ENCODE measurements at regions not wholly inside any gene's neighbourhood (a gene's known extent, or its start where the extent isn't known, plus 50 kb on each side); places are given as distances from the start of the nearest gene placed in this dataset.

GRCh38 chr12:92335831-92336230 is 190.2 kb upstream of the BTG1 start:
- no peaks in the 10 kb centered on the region for H3K27me3 Mint-ChIP-seq
- H3K4me1 Mint-ChIP-seq (ENCODE audit: low read depth): peaks cover 35% of the 10 kb centered on the region
- H3K9me3 Mint-ChIP-seq (ENCODE audit: low read depth): no peaks in the 10 kb centered on the region
- H3K4me3 Mint-ChIP-seq: no peak overlapping the region
- no peak overlapping the region for H3K27ac Mint-ChIP-seq
- H3K36me3 Mint-ChIP-seq: no peaks in the 10 kb centered on the region

- Mint-ChIP-seq H3K27me3 (no peaks in the 10 kb centered on the region), H3K27ac (no peak overlapping the region), H3K4me1 (ENCODE audit: low read depth) (peaks cover 31% of the 10 kb centered on the region), H3K36me3 (peaks cover 2% of the 10 kb centered on the region), H3K4me3 (no peak overlapping the region), H3K9me3 (ENCODE audit: low read depth) (no peaks in the 10 kb centered on the region)
Observed at GRCh38 chr12:92334552-92334951, 188.9 kb upstream of the BTG1 start.

- Mint-ChIP-seq H3K36me3 (peaks cover 4% of the 10 kb centered on the region), H3K27ac (no peak overlapping the region), H3K9me3 (ENCODE audit: low read depth) (no peaks in the 10 kb centered on the region), H3K4me3 (no peak overlapping the region), H3K27me3 (no peaks in the 10 kb centered on the region), H3K4me1 (ENCODE audit: low read depth) (peaks cover 32% of the 10 kb centered on the region)
Observed at GRCh38 chr12:92332552-92332951, 186.9 kb upstream of the BTG1 start.

GRCh38 chr12:92331383-92331782 is 185.7 kb upstream of the BTG1 start:
- Mint-ChIP-seq H3K27me3 (no peaks in the 10 kb centered on the region), H3K4me3 (no peak overlapping the region), H3K9me3 (ENCODE audit: low read depth) (no peaks in the 10 kb centered on the region), H3K36me3 (peaks cover 6% of the 10 kb centered on the region), H3K4me1 (ENCODE audit: low read depth) (peaks cover 43% of the 10 kb centered on the region), H3K27ac (no peak overlapping the region)

- H3K4me3 Mint-ChIP-seq: no peak overlapping the region
- no peaks in the 10 kb centered on the region for H3K27me3 Mint-ChIP-seq
- peaks cover 6% of the 10 kb centered on the region for H3K36me3 Mint-ChIP-seq
- H3K4me1 Mint-ChIP-seq (ENCODE audit: low read depth): peaks cover 49% of the 10 kb centered on the region
- no peaks in the 10 kb centered on the region for H3K9me3 Mint-ChIP-seq (ENCODE audit: low read depth)
- H3K27ac Mint-ChIP-seq: no peak overlapping the region
Observed at GRCh38 chr12:92330654-92331053, 185.0 kb upstream of the BTG1 start.

DNA sequence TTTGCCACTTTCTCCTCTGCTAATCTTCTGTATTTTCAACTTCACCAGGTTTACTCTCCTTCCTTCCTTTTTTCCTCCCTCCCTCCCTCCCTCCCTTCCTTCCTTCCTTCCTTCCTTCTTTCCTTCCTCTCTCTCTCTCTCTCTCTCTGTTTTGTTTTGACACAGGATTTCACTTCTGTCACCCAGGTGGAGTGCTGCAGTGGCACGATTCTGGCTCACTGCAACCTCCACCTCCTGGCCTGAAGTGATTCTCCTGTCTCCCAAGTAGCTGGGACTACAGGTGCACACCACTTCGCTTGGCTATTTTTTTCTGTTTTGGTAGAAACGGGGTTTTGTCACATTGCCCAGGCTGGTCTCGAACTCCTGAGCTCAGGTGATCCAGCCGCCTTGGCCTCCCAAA is 181.2 kb upstream of the BTG1 start:
- Mint-ChIP-seq H3K27me3 (no peaks in the 10 kb centered on the region), H3K36me3 (peaks cover 11% of the 10 kb centered on the region), H3K9me3 (ENCODE audit: low read depth) (peaks cover 4% of the 10 kb centered on the region), H3K4me3 (no peak overlapping the region), H3K4me1 (ENCODE audit: low read depth) (peaks cover 45% of the 10 kb centered on the region), H3K27ac (no peak overlapping the region)

GRCh38 chr12:92324849-92325500 is 179.3 kb upstream of the BTG1 start:
- H3K27ac Mint-ChIP-seq: no peak overlapping the region
- H3K4me3 Mint-ChIP-seq: peak overlapping the region; percentile 27
- H3K4me1 Mint-ChIP-seq (ENCODE audit: low read depth): peaks cover 41% of the 10 kb centered on the region
- peaks cover 16% of the 10 kb centered on the region for H3K36me3 Mint-ChIP-seq
- H3K9me3 Mint-ChIP-seq (ENCODE audit: low read depth): peaks cover 16% of the 10 kb centered on the region
- H3K27me3 Mint-ChIP-seq: no peaks in the 10 kb centered on the region

GRCh38 chr12:92312463-92312964 is 166.9 kb upstream of the BTG1 start:
- Mint-ChIP-seq H3K4me3 (no peak overlapping the region), H3K36me3 (peaks cover 4% of the 10 kb centered on the region), H3K27ac (no peak overlapping the region), H3K27me3 (no peaks in the 10 kb centered on the region), H3K4me1 (ENCODE audit: low read depth) (peaks cover 17% of the 10 kb centered on the region), H3K9me3 (ENCODE audit: low read depth) (no peaks in the 10 kb centered on the region)

- peaks cover 20% of the 10 kb centered on the region for H3K4me1 Mint-ChIP-seq (ENCODE audit: low read depth)
- no peaks in the 10 kb centered on the region for H3K27me3 Mint-ChIP-seq
- H3K27ac Mint-ChIP-seq: no peak overlapping the region
- peaks cover 5% of the 10 kb centered on the region for H3K9me3 Mint-ChIP-seq (ENCODE audit: low read depth)
- peaks cover 4% of the 10 kb centered on the region for H3K36me3 Mint-ChIP-seq
- H3K4me3 Mint-ChIP-seq: no peak overlapping the region
Observed at GRCh38 chr12:92304371-92305055, 158.9 kb upstream of the BTG1 start.

GRCh38 chr12:92302041-92302829 is 156.6 kb upstream of the BTG1 start:
- Mint-ChIP-seq H3K27ac (no peak overlapping the region), H3K4me1 (ENCODE audit: low read depth) (peaks cover 16% of the 10 kb centered on the region), H3K36me3 (peaks cover 4% of the 10 kb centered on the region), H3K9me3 (ENCODE audit: low read depth) (peaks cover 5% of the 10 kb centered on the region), H3K27me3 (no peaks in the 10 kb centered on the region), H3K4me3 (no peak overlapping the region)

- H3K4me3 Mint-ChIP-seq: no peak overlapping the region
- no peaks in the 10 kb centered on the region for H3K9me3 Mint-ChIP-seq (ENCODE audit: low read depth)
- H3K27ac Mint-ChIP-seq: no peak overlapping the region
- peaks cover 17% of the 10 kb centered on the region for H3K4me1 Mint-ChIP-seq (ENCODE audit: low read depth)
- H3K36me3 Mint-ChIP-seq: no peaks in the 10 kb centered on the region
- no peaks in the 10 kb centered on the region for H3K27me3 Mint-ChIP-seq
Observed at GRCh38 chr12:92301356-92301755, 155.7 kb upstream of the BTG1 start.

DNA sequence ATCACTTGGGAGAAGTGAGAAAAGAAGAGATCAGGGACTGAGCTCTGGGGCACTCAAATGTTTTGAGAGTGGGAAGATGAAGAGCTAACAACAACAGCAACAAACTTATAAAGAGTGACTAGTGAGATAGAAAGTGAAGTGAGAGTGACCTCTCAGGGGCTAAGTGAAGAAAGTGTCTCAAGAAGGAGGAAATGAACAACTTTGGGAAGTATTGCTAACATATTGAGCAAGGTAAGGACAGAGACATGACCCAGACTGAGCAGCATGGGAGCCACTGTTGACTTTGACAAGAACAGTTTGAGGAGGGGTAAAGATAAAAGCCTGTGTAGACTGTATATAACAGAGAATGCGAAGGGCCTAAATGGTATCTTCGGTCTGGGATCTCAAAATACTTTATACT is 155.1 kb upstream of the BTG1 start:
- Mint-ChIP-seq H3K4me1 (ENCODE audit: low read depth) (peaks cover 22% of the 10 kb centered on the region), H3K36me3 (no peaks in the 10 kb centered on the region), H3K27ac (no peak overlapping the region), H3K4me3 (no peak overlapping the region), H3K9me3 (ENCODE audit: low read depth) (no peaks in the 10 kb centered on the region), H3K27me3 (no peaks in the 10 kb centered on the region)

GRCh38 chr12:92299744-92300143 is 154.1 kb upstream of the BTG1 start:
- H3K27me3 Mint-ChIP-seq: no peaks in the 10 kb centered on the region
- no peak overlapping the region for H3K4me3 Mint-ChIP-seq
- no peak overlapping the region for H3K27ac Mint-ChIP-seq
- peaks cover 2% of the 10 kb centered on the region for H3K36me3 Mint-ChIP-seq
- no peaks in the 10 kb centered on the region for H3K9me3 Mint-ChIP-seq (ENCODE audit: low read depth)
- peaks cover 27% of the 10 kb centered on the region for H3K4me1 Mint-ChIP-seq (ENCODE audit: low read depth)

GRCh38 chr12:92299344-92299743 is 153.7 kb upstream of the BTG1 start:
- Mint-ChIP-seq H3K4me1 (ENCODE audit: low read depth) (peaks cover 26% of the 10 kb centered on the region), H3K27me3 (no peaks in the 10 kb centered on the region), H3K9me3 (ENCODE audit: low read depth) (no peaks in the 10 kb centered on the region), H3K4me3 (no peak overlapping the region), H3K27ac (no peak overlapping the region), H3K36me3 (peaks cover 2% of the 10 kb centered on the region)
